ENCODE measurements at regions not wholly inside any gene's neighbourhood (a gene's known extent, or its start where the extent isn't known, plus 50 kb on each side); places are given as distances from the start of the nearest gene placed in this dataset.

DNA sequence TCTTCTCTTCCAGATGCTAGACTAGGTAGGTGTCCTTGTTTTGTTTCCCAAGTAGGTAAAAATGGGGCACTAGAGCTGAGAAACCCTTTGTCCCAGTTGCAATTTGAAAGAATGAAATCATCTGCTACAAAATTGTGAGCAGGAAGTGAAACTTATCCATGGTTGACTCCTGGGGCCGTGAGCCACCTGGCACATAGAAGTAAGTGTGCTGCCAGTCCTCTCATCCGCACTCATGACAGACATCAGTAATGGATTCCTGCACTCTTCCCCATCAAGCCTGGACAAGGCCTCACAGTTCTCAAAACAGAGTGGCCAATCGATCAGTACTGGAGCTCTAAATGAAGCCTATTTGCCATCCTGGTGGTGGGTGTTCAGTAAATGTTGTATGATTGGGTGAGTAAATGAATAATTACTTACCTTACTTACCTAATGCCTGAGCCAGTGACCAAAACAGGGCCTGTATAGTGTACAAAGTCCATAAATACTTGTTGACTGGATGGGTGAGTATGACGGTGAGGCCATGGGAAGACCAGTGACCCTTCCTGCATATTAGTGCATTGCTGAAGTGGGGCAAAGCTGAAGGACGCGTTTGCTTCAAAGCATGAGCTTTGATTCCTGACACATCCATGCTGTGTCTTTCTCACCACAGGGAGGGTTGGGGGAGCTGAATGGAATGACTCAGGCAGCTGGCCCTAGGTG lies 68.9 kb upstream of the HEPHL1 start:
- no peaks in the 10 kb centered on the region for H3K9me3 ChIP-seq (ENCODE audit: control insufficient read depth, insufficient read depth, low read length)
- no peaks in the 10 kb centered on the region for H3F3A ChIP-seq (ENCODE audit: control insufficient read depth, insufficient read depth)

DNA sequence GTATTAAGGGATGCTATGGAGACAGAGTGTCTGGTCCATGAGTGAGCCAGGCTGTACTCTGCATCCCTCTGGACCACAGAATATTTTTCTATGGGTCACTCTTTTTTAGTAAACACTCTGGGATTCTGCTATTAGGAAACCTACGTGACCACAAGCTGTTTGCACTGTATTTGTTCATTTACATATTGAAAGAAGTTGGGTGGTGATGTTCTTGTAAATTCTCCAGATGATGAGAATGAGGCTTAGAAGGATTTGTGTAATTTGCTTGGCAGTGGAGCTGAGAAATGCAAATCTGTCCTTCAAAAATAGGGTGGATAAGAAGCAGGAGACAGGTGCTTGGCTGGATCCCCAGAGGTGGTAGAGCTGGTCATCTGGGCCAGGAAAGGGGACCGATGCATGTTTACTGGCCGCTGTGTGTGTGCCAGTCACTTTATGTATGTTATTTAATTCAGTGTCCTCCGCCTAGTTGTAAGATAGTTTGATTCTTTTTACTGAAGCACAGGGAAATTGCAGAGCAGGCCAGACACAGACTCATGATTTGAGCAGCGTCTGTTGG lies 63.7 kb upstream of the HEPHL1 start:
- Histone ChIP-seq H3F3A (ENCODE audit: control insufficient read depth, insufficient read depth) (no peaks in the 10 kb centered on the region), H3K79me2 (ENCODE audit: control insufficient read depth, low read length) (no peaks in the 10 kb centered on the region), H3K9me3 (ENCODE audit: control insufficient read depth, insufficient read depth, low read length) (no peaks in the 10 kb centered on the region), H3K27me3 (ENCODE audit: control insufficient read depth, low read length) (no peaks in the 10 kb centered on the region), H3K27ac (ENCODE audit: low read depth, low read length) (no peak overlapping the region), H3K4me2 (ENCODE audit: low read length) (no peak overlapping the region), H3K9me2 (replicated peaks; ENCODE audit: control insufficient read depth, low read length) (no peaks in the 10 kb centered on the region), H3K36me3 (ENCODE audit: control insufficient read depth, low read length) (no peaks in the 10 kb centered on the region), H4K20me1 (ENCODE audit: control insufficient read depth, insufficient read depth, low read depth, low read length) (no peaks in the 10 kb centered on the region), H3K4me3 (ENCODE audit: low read length) (no peak overlapping the region), H3K4me1 (ENCODE audit: control insufficient read depth, low read length) (no peaks in the 10 kb centered on the region)
- TF ChIP-seq CTCF (IDR thresholded peaks at IDR 0.05; ENCODE audit: low read depth, low read length, poor library complexity, severe bottlenecking) (no peak), EZH2phosphoT487 (IDR thresholded peaks at IDR 0.05; ENCODE audit: borderline replicate concordance, low read length) (no peak)

More for the DNA sequence above, 68.9 kb upstream of the HEPHL1 start:
- no peak overlapping the region for H3K27ac ChIP-seq (ENCODE audit: low read depth, low read length)
- H3K4me3 ChIP-seq (ENCODE audit: low read length): no peak overlapping the region
- H3K79me2 ChIP-seq (ENCODE audit: control insufficient read depth, low read length): no peaks in the 10 kb centered on the region
- no peaks in the 10 kb centered on the region for H3K27me3 ChIP-seq (ENCODE audit: control insufficient read depth, low read length)
- H3K4me2 ChIP-seq (ENCODE audit: low read length): no peak overlapping the region
- TF ChIP-seq EZH2phosphoT487 (IDR thresholded peaks at IDR 0.05; ENCODE audit: borderline replicate concordance, low read length): no peak
- no peak for TF ChIP-seq CTCF (IDR thresholded peaks at IDR 0.05; ENCODE audit: low read depth, low read length, poor library complexity, severe bottlenecking)
- no peaks in the 10 kb centered on the region for H4K20me1 ChIP-seq (ENCODE audit: control insufficient read depth, insufficient read depth, low read depth, low read length)
- H3K36me3 ChIP-seq (ENCODE audit: control insufficient read depth, low read length): no peaks in the 10 kb centered on the region
- no peaks in the 10 kb centered on the region for H3K9me2 ChIP-seq (replicated peaks; ENCODE audit: control insufficient read depth, low read length)
- H3K4me1 ChIP-seq (ENCODE audit: control insufficient read depth, low read length): no peaks in the 10 kb centered on the region

GRCh38 chr11:93958991-93959390 lies 62.2 kb upstream of the HEPHL1 start:
- no peaks in the 10 kb centered on the region for H3K27me3 ChIP-seq (ENCODE audit: control insufficient read depth, low read length)
- H3K4me2 ChIP-seq (ENCODE audit: low read length): no peak overlapping the region
- TF ChIP-seq CTCF (IDR thresholded peaks at IDR 0.05; ENCODE audit: low read depth, low read length, poor library complexity, severe bottlenecking) (no peak), EZH2phosphoT487 (IDR thresholded peaks at IDR 0.05; ENCODE audit: borderline replicate concordance, low read length) (no peak)

More at GRCh38 chr11:93958991-93959390, 62.2 kb upstream of the HEPHL1 start:
- Histone ChIP-seq H3K4me1 (ENCODE audit: control insufficient read depth, low read length) (no peaks in the 10 kb centered on the region), H3K36me3 (ENCODE audit: control insufficient read depth, low read length) (no peaks in the 10 kb centered on the region), H3K27ac (ENCODE audit: low read depth, low read length) (no peak overlapping the region), H3F3A (ENCODE audit: control insufficient read depth, insufficient read depth) (no peaks in the 10 kb centered on the region), H3K79me2 (ENCODE audit: control insufficient read depth, low read length) (no peaks in the 10 kb centered on the region), H3K9me2 (replicated peaks; ENCODE audit: control insufficient read depth, low read length) (no peaks in the 10 kb centered on the region), H3K4me3 (ENCODE audit: low read length) (no peak overlapping the region), H3K9me3 (ENCODE audit: control insufficient read depth, insufficient read depth, low read length) (no peaks in the 10 kb centered on the region), H4K20me1 (ENCODE audit: control insufficient read depth, insufficient read depth, low read depth, low read length) (no peaks in the 10 kb centered on the region)
